ENCODE measurements at regions not wholly inside any gene's neighbourhood (a gene's known extent, or its start where the extent isn't known, plus 50 kb on each side); places are given as distances from the start of the nearest gene placed in this dataset.
A peak's percentile ranks its signal among the peaks of the same experiment; 100 is the strongest.

- Histone ChIP-seq H3K36me3 (no peaks in the 10 kb centered on the region), H3K27ac (no peak overlapping the region), H3K4me1 (no peaks in the 10 kb centered on the region), H3K27me3 (peaks cover 0 to 44% (median 0%) of the 10 kb centered on the region in 3 donors), H3K9me3 (no peaks in the 10 kb centered on the region), H3K4me3 (no peak overlapping the region)
- peak; percentile 26 to 38 for DNase-seq
- peak in 5 of 7 experiments; percentile 36 to 65 (median 44) for TF ChIP-seq CTCF (IDR thresholded peaks at IDR 0.05)
- no peak for TF ChIP-seq POLR2A (IDR thresholded peaks at IDR 0.05)
- intact Hi-C loops (cut with DNase I; ENCODE audit: low total_unique reads): no loop called here
- 7 to 16% (median 8%) methylated on average over 4 of the region's 4 CpGs for WGBS, 5 donors
Observed at GRCh38 chr20:60262967-60263603, 304.9 kb downstream of the CDH26 start.

DNA sequence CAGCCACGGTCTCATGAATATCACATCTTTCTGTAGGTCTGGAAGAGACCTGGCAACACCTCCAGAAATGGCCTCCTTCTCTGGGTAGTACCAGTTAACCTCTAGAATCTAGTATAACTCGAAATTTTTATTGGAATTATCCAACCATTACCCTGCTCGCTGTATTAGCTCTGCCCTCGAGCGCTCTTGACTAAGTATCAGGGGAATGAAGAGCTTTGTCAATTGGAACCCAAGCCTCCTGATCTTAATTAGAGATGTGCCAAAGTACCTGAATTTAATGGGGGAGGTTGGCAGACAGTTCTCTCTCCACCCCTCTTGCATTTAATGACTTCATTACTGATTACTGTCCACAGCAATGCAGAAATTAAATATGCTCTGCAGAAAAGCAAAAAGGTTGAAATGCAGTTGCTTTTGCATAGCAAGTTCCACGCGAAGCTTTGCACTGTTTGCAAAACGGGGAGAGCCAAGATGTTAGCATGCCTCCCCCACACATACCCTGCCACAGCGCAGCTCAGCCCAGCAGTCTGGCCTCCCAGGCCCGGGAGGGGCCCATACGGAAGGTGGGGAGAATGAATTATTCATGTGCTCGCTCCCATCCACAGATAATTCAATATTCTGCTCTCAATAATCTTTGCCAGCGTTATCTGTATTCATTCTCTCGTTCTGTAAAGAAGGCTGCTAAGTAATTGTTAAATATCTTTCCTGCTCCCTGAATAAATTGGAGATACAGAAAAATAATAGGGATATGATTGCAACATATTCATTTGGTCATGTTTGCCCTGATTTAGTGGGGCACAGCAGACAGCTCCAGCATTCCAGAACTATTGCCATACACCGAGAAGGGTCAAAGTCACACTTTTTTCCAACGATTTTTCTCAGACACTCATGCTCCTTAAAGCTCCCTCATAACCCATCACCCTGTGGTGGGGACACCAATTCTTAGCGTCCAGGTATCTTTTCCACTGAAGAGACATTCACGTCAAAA, 305.8 kb downstream of the CDH26 start:
- 38 to 62% (median 44%) methylated on average over 18 of the region's 18 CpGs for WGBS, 5 donors
- H3K4me1 ChIP-seq: no peaks in the 10 kb centered on the region
- no peaks in the 10 kb centered on the region for H3K36me3 ChIP-seq
- intact Hi-C loops (cut with DNase I; ENCODE audit: low total_unique reads): no loop called here
- H3K27ac ChIP-seq: no peak overlapping the region
- H3K4me3 ChIP-seq: no peak overlapping the region
- no peak for DNase-seq
- no peaks in the 10 kb centered on the region for H3K9me3 ChIP-seq
- H3K27me3 ChIP-seq: peaks cover 0 to 43% (median 0%) of the 10 kb centered on the region in 3 donors
- TF ChIP-seq POLR2AphosphoS5 (IDR thresholded peaks at IDR 0.05) (no peak), EP300 (IDR thresholded peaks at IDR 0.05) (no peak), CTCF (IDR thresholded peaks at IDR 0.05) (no peak), POLR2A (IDR thresholded peaks at IDR 0.05) (no peak)

- Histone ChIP-seq H3K27me3 (peaks cover 0 to 44% (median 0%) of the 10 kb centered on the region in 3 donors), H3K27ac (no peak overlapping the region), H3K4me1 (no peaks in the 10 kb centered on the region), H3K9me3 (no peaks in the 10 kb centered on the region), H3K36me3 (no peaks in the 10 kb centered on the region), H3K4me3 (no peak overlapping the region)
- TF ChIP-seq POLR2A (IDR thresholded peaks at IDR 0.05) (no peak), POLR2AphosphoS5 (IDR thresholded peaks at IDR 0.05) (no peak), CTCF (IDR thresholded peaks at IDR 0.05) (no peak), EP300 (IDR thresholded peaks at IDR 0.05) (no peak)
- intact Hi-C loops (cut with DNase I; ENCODE audit: low total_unique reads): no loop called here
- peak in 1 of 2 donors; percentile 7 for DNase-seq
- WGBS, 5 donors: 59 to 75% (median 73%) methylated on average over 7 to 9 of the region's 9 CpGs
Observed at GRCh38 chr20:60266177-60266823, 308.1 kb downstream of the CDH26 start.

- no peak overlapping the region for H3K4me3 ChIP-seq
- intact Hi-C loops (cut with DNase I; ENCODE audit: low total_unique reads): no loop called here
- no peak for TF ChIP-seq POLR2AphosphoS5 (IDR thresholded peaks at IDR 0.05)
- no peak for TF ChIP-seq CTCF (IDR thresholded peaks at IDR 0.05)
- no peak for TF ChIP-seq EP300 (IDR thresholded peaks at IDR 0.05)
- TF ChIP-seq POLR2A (IDR thresholded peaks at IDR 0.05): no peak
- no peak for DNase-seq
- H3K36me3 ChIP-seq: no peaks in the 10 kb centered on the region
- H3K4me1 ChIP-seq: no peaks in the 10 kb centered on the region
- 82 to 89% (median 87%) methylated on average over 4 of the region's 4 CpGs for WGBS, 5 donors
- H3K27me3 ChIP-seq: peaks cover 0 to 39% (median 0%) of the 10 kb centered on the region in 3 donors
- H3K9me3 ChIP-seq: no peaks in the 10 kb centered on the region
- no peak overlapping the region for H3K27ac ChIP-seq
Observed at GRCh38 chr20:60268491-60268890, 310.3 kb downstream of the CDH26 start.

All from stomach (tissue), 8 donors.